K562 (cell line): ENCODE measurements at regions not wholly inside any gene's neighbourhood (a gene's known extent, or its start where the extent isn't known, plus 50 kb on each side); places are given as distances from the start of the nearest gene placed in this dataset.

Experiments used
- ATAC-seq: fragments of 200-7000 bp; cut with Tn5 transposase; 3 replicates; pipeline ENCODE4 v1.9.1; 2020; ENCODE audit warnings: moderate library complexity
- BruUV-seq: library from RNA; stranded (reverse); fragments of 400-500 nt; replicated peaks from 2 replicates; lab custom pipeline; 2021; lab: Mats Ljungman, UMichigan
- CTCF ChIA-PET: fragments of 300-600 bp; formaldehyde crosslinking; extraction: SDS; loops from one replicate; lab custom pipeline; 2021; ENCODE audit warnings: low intra/inter-chr PET ratio; lab: Yijun Ruan, JAX
- POLR2A ChIA-PET: fragments of 300-600, 350-650 bp; sonication (Branson Sonifier 250); formaldehyde crosslinking; extraction: SDS; loops from one replicate; lab custom pipeline; 2021; ENCODE audit warnings: antibody characterized with exemption, inconsistent platforms; lab: Yijun Ruan, JAX
- DNase-seq, 4 experiments: peaks; one replicate each; pipeline versions ENCODE4 v3.0.0 to v3.0.0-alpha.2; 2011 to 2018; ENCODE audit warnings: low spot score in 3 of 4, mixed read lengths in 3 of 4; ENCODE audit errors: extremely low read depth in 1 of 4
- FAIRE-seq: peaks from 2 replicates; lab custom pipeline; 2011; peaks lifted over from hg19 to GRCh38; lab: Jason Lieb, UNC
- H2AFZ ChIP-seq: 2 replicates; pipeline ENCODE4 v1.6.0; 2011; ENCODE audit warnings: low read depth, low read length, control low read depth, inconsistent platforms
- H3K27ac ChIP-seq: fragments of 200-600 bp; 3 replicates; pipeline ENCODE4 v1.8.0; 2011; ENCODE audit warnings: low read depth, mild to moderate bottlenecking, control low read depth, inconsistent platforms, low read length, moderate library complexity, mixed read lengths; ENCODE audit errors: extremely low read depth
- H3K27me3 ChIP-seq, 2 experiments: fragments of 300-600 bp in 1 of 2; 2 replicates in 1 of 2; 3 replicates in 1 of 2; pipeline versions ENCODE4 v1.6.0 to v1.8.0; 2011; ENCODE audit warnings: inconsistent platforms in 2 of 2, low read length in 2 of 2, mild to moderate bottlenecking in 1 of 2, mixed read lengths in 1 of 2, moderate library complexity in 1 of 2; ENCODE audit not compliant: control insufficient read depth in 2 of 2, insufficient read depth in 2 of 2
- H3K36me3 ChIP-seq: fragments of 300-600 bp; 3 replicates; pipeline ENCODE4 v1.8.0; 2011; ENCODE audit warnings: mild to moderate bottlenecking, low read length, inconsistent platforms; ENCODE audit not compliant: control insufficient read depth, insufficient read depth
- H3K4me1 ChIP-seq, 2 experiments: fragments of 200-600 bp in 1 of 2; replicated peaks in 1 of 2; 2 replicates in 1 of 2; 3 replicates in 1 of 2; pipeline versions ENCODE4 v1.5.1 to v1.8.0; 2011; ENCODE audit warnings: inconsistent platforms in 2 of 2, low read length in 2 of 2, mild to moderate bottlenecking in 1 of 2, mixed read lengths in 1 of 2, moderate library complexity in 1 of 2; ENCODE audit not compliant: control insufficient read depth in 2 of 2, insufficient read depth in 2 of 2
- H3K4me2 ChIP-seq: 2 replicates; pipeline ENCODE4 v1.6.1; 2011; ENCODE audit warnings: low read length, control low read depth, inconsistent platforms, mixed read lengths; ENCODE audit not compliant: insufficient read depth
- H3K4me3 ChIP-seq: fragments of 200-600 bp; sonication (generic), shearing (Covaris generic); 2 replicates; pipeline ENCODE4 v1.5.1; 2016; ENCODE audit warnings: control low read depth, inconsistent platforms
- H3K79me2 ChIP-seq: fragments of 200-600 bp; 3 replicates; pipeline ENCODE4 v1.8.0; 2011; ENCODE audit warnings: low read length, inconsistent platforms; ENCODE audit not compliant: control insufficient read depth, insufficient read depth
- H3K9ac ChIP-seq, 2 experiments: 2 replicates each; pipeline versions ENCODE4 v1.6.0 to v1.6.1; 2011; ENCODE audit warnings: low read depth in 2 of 2, low read length in 2 of 2, control low read depth in 1 of 2, inconsistent platforms in 1 of 2, mild to moderate bottlenecking in 1 of 2, mixed read lengths in 1 of 2; ENCODE audit not compliant: insufficient read depth in 1 of 2
- H3K9me1 ChIP-seq: one replicate; pipeline ENCODE4 v1.6.0; 2011; ENCODE audit warnings: inconsistent platforms, mild to moderate bottlenecking, low read length, moderate library complexity; ENCODE audit not compliant: control insufficient read depth, insufficient read depth
- H3K9me3 ChIP-seq: replicated peaks from 2 replicates; pipeline ENCODE4 v1.5.1; 2011; ENCODE audit warnings: low read depth, low read length, inconsistent platforms; ENCODE audit not compliant: control insufficient read depth, insufficient read depth
- H4K20me1 ChIP-seq: replicated peaks from 2 replicates; pipeline ENCODE4 v1.6.1; 2011; ENCODE audit warnings: low read length, inconsistent platforms, mixed read lengths; ENCODE audit not compliant: control insufficient read depth, insufficient read depth
- ATF3 ChIP-seq, 2 experiments: fragments of 450-650 bp in 1 of 2; sonication (generic) in 1 of 2; formaldehyde crosslinking in 1 of 2; IDR thresholded peaks in 1 of 2; conservative IDR thresholded peaks in 1 of 2; 2 replicates each; pipeline versions ENCODE4 v1.6.1 to v1.8.1; 2016 to 2023; ENCODE audit warnings: mild to moderate bottlenecking in 2 of 2, moderate library complexity in 2 of 2, inconsistent platforms in 1 of 2, missing genetic modification reagents in 1 of 2
- COPS2 ChIP-seq: fragments of 450-650 bp; conservative IDR thresholded peaks from 2 replicates; pipeline ENCODE4 v1.6.1; 2016; ENCODE audit warnings: mild to moderate bottlenecking, moderate library complexity
- EP300 ChIP-seq: IDR thresholded peaks from 2 replicates; pipeline ENCODE4 v1.6.1; 2012; ENCODE audit warnings: low read length, improper control_type of control experiment
- HNRNPLL ChIP-seq: fragments of 200-400 bp; formaldehyde crosslinking; IDR thresholded peaks from 2 replicates; pipeline ENCODE4 v1.6.1; 2017; ENCODE audit warnings: low read length, low read depth, mild to moderate bottlenecking; ENCODE audit not compliant: poor library complexity, severe bottlenecking
- OTX1 ChIP-seq: fragments of 450-650 bp; formaldehyde crosslinking; IDR thresholded peaks from 2 replicates; pipeline ENCODE4 v1.4.0; 2022; ENCODE audit warnings: mild to moderate bottlenecking
- PYGO2 ChIP-seq: fragments of 450-650 bp; IDR thresholded peaks from 2 replicates; pipeline ENCODE4 v1.6.1; 2016; ENCODE audit warnings: mild to moderate bottlenecking, missing genetic modification characterization, moderate library complexity, missing compliant biosample characterization
- SFPQ ChIP-seq: fragments of 200-400 bp; formaldehyde crosslinking; IDR thresholded peaks from 2 replicates; pipeline ENCODE4 v1.6.1; 2017; ENCODE audit warnings: mild to moderate bottlenecking, low read depth, low read length, moderate library complexity
- SLC30A9 ChIP-seq: fragments of 250-450 bp; sonication (Bioruptor Pico); IDR thresholded peaks from 2 replicates; pipeline ENCODE4 v1.8.0; 2022; ENCODE audit warnings: mild to moderate bottlenecking, moderate library complexity
- TCF15 ChIP-seq: fragments of 250-450 bp; sonication (Bioruptor Pico); IDR thresholded peaks from 2 replicates; pipeline ENCODE4 v1.8.0; 2022; ENCODE audit warnings: moderate library complexity, mild to moderate bottlenecking, inconsistent platforms
- U2AF2 ChIP-seq: fragments of 200-400 bp; formaldehyde crosslinking; optimal IDR thresholded peaks from 2 replicates; pipeline ENCODE3; 2017; ENCODE audit warnings: low read depth, mild to moderate bottlenecking, low read length
- ZC3H11A ChIP-seq: IDR thresholded peaks from 2 replicates; pipeline ENCODE4 v1.6.1; 2012; ENCODE audit warnings: low read depth, low read length, improper control_type of control experiment
- ZFPM2 ChIP-seq: fragments of 250-450 bp; sonication (Bioruptor Pico); IDR thresholded peaks from 2 replicates; pipeline ENCODE4 v1.5.1; 2022; ENCODE audit warnings: mild to moderate bottlenecking
- ZNF511 ChIP-seq: sonication (generic); formaldehyde crosslinking; IDR thresholded peaks from 2 replicates; pipeline ENCODE4 v1.8.0; 2022; ENCODE audit warnings: mild to moderate bottlenecking, missing genetic modification reagents
- ZNF695 ChIP-seq: fragments of 450-650 bp; formaldehyde crosslinking; IDR thresholded peaks from 2 replicates; pipeline ENCODE4 v1.4.0; 2020; ENCODE audit warnings: mild to moderate bottlenecking, moderate library complexity
- ZNF778 ChIP-seq: fragments of 450-650 bp; formaldehyde crosslinking; IDR thresholded peaks from 2 replicates; pipeline ENCODE4 v1.4.0; 2020; ENCODE audit warnings: mild to moderate bottlenecking, moderate library complexity
- ZZZ3 ChIP-seq: fragments of 450-650 bp; IDR thresholded peaks from 2 replicates; pipeline ENCODE4 v1.6.1; 2016; ENCODE audit warnings: antibody characterized with exemption, mild to moderate bottlenecking, moderate library complexity
- WGBS: fragments of 100-300 bp; shearing (Covaris generic); methylation state at CpG from one replicate; pipeline ENCODE4 v1.1.6; 2016; ENCODE audit warnings: low coverage, mixed read lengths; ENCODE audit not compliant: insufficient coverage; ENCODE audit errors: missing lambda C conversion rate; 5-methylcytosine and 5-hydroxymethylcytosine counted together
- in situ Hi-C: fragments of 300-500 bp; cut with MboI; formaldehyde crosslinking; loops from 4 replicates; pipeline ENCODE4 v1.15.0; 2018; ENCODE audit warnings: inconsistent platforms, mixed read lengths
- intact Hi-C: fragments of 100-400 bp; cut with micrococcal nuclease; formaldehyde crosslinking; loops from 2 replicates; pipeline ENCODE4 v1.14.2; 2022

DNA sequence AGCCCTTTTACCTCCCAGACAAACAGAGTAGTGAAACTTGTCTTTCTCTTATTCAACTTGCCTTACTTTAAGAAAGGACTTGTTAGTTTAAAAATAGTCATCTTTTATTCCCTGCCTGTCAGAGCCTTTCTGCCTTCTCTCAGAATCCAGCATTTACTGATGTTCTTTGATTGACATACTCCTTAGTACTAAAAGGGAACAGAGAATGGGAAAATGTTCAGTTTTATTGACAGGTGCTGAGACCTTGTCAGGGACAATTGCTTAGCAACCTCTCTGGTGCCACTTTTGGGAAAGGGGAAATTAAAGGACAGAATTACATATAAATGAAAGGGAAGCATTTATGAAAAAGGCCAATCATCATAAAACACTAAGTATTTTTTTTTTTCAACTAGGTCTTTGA lies 378.3 kb downstream of the PDCD6IP start (continued):
- no peak for TF ChIP-seq COPS2
- no peak for TF ChIP-seq ZC3H11A
- no peak for TF ChIP-seq ZFPM2 (CRISPR knock-in tag)
- TF ChIP-seq U2AF2: no peak
- no peak for TF ChIP-seq ZZZ3
- TF ChIP-seq TCF15 (CRISPR knock-in tag): no peak
- TF ChIP-seq ATF3 (IDR thresholded peaks at IDR 0.05): no peak
- TF ChIP-seq ATF3 (CRISPR knock-in tag; conservative IDR thresholded peaks at IDR 0.05): no peak
- TF ChIP-seq EP300: no peak

GRCh38 chr3:34178415-34178814 lies 380.0 kb downstream of the PDCD6IP start:
- intact Hi-C loops: no loop called here
- Histone ChIP-seq H3K9me3 (no peaks in the 10 kb centered on the region), H3K4me1 (no peaks in the 10 kb centered on the region), H3K27ac (no peak overlapping the region), H3K27me3 (no peaks in the 10 kb centered on the region), H3K9ac (no peak overlapping the region), H4K20me1 (no peaks in the 10 kb centered on the region), H3K36me3 (no peaks in the 10 kb centered on the region), H3K4me2 (no peak overlapping the region), H3K9me1 (no peaks in the 10 kb centered on the region), H2AFZ (no peak overlapping the region), H3K79me2 (no peaks in the 10 kb centered on the region), H3K4me3 (no peak overlapping the region)
- CTCF ChIA-PET: no interaction called here
- WGBS: 0% methylated on average over 2 of the region's 2 CpGs
- FAIRE-seq (no peak), DNase-seq (no peak), ATAC-seq (no peak)
- BruUV-seq: no TSS peak
- POLR2A ChIA-PET: interaction anchor here (0.6 kb wide), 1 partner anchor 100 kb away, joined by 5 read pairs; no protein-coding TSS in a partner anchor
- in situ Hi-C loops: no loop called here
- TF ChIP-seq ZNF695 (CRISPR knock-in tag): no peak
- TF ChIP-seq HNRNPLL: no peak
- TF ChIP-seq SLC30A9: no peak
- no peak for TF ChIP-seq PYGO2
- TF ChIP-seq OTX1: no peak
- TF ChIP-seq ZNF511 (CRISPR knock-in tag): no peak
- TF ChIP-seq SFPQ: no peak
- TF ChIP-seq ZNF778: no peak
